HCT116 (cell line): ENCODE measurements at regions not wholly inside any gene's neighbourhood (a gene's known extent, or its start where the extent isn't known, plus 50 kb on each side); places are given as distances from the start of the nearest gene placed in this dataset.
A peak's percentile ranks its signal among the peaks of the same experiment; 100 is the strongest.

Experiments used
- ATAC-seq: fragments of 200-7000 bp; cut with Tn5 transposase; 2 replicates; pipeline ENCODE4 v1.9.1; 2020; ENCODE audit warnings: mild to moderate bottlenecking, moderate library complexity
- BruUV-seq: library from RNA; stranded (reverse); fragments of 400-500 nt; replicated peaks from 2 replicates; lab custom pipeline; 2021; lab: Mats Ljungman, UMichigan
- CTCF ChIA-PET: fragments of 300-600 bp; sonication (Branson Sonifier 250); formaldehyde crosslinking; loops from one replicate; lab custom pipeline; 2021; ENCODE audit warnings: antibody characterized with exemption; lab: Charles Lee
- POLR2A ChIA-PET: fragments of 300-600, 350-600 bp; sonication (Branson Sonifier 250); formaldehyde crosslinking; loops from one replicate; lab custom pipeline; 2021; ENCODE audit warnings: antibody characterized with exemption; lab: Charles Lee
- RAD21 ChIA-PET, 2 experiments: fragments of 300-600 bp; sonication (Branson Sonifier 250); formaldehyde crosslinking; loops; one replicate each; lab custom pipeline; 2023; ENCODE audit warnings: low total read pairs in 2 of 2; ENCODE audit not compliant: uncharacterized antibody in 2 of 2, unreplicated experiment in 2 of 2, low non-redundant PET in 1 of 2; lab: Charles Lee
- DNase-seq: peaks from one replicate; pipeline ENCODE4 v3.0.0-alpha.2; 2010; ENCODE audit warnings: low read depth, low spot score
- H2AFZ ChIP-seq: fragments of 200-600 bp; shearing (Covaris generic), sonication (generic); 2 replicates; pipeline ENCODE4 v1.6.1; 2017; ENCODE audit warnings: low read depth, mixed run types, mixed read lengths, antibody characterized with exemption, low read length; ENCODE audit not compliant: poor library complexity, severe bottlenecking
- H3K27ac ChIP-seq: 2 replicates; pipeline ENCODE4 v1.5.1; 2012; ENCODE audit warnings: low read depth, low read length
- H3K27me3 ChIP-seq: fragments of 200-600 bp; sonication (generic); 2 replicates; pipeline ENCODE4 v1.6.1; 2016; ENCODE audit warnings: mixed run types, low read length, mixed read lengths; ENCODE audit not compliant: insufficient read depth
- H3K36me3 ChIP-seq, 2 experiments: fragments of 200-500 bp in 1 of 2; fragments of 200-600 bp in 1 of 2; sonication (Bioruptor generic) in 1 of 2; sonication (generic) in 1 of 2; 2 replicates each; pipeline versions ENCODE4 v1.5.1 to v1.6.1; 2014 to 2016; ENCODE audit warnings: low read length in 2 of 2, inconsistent platforms in 1 of 2, mixed read lengths in 1 of 2, mixed run types in 1 of 2; ENCODE audit not compliant: insufficient read depth in 2 of 2, control insufficient read depth in 1 of 2
- H3K4me1 ChIP-seq, 2 experiments: fragments of 200-600 bp in 1 of 2; sonication (generic) in 1 of 2; 2 replicates each; pipeline versions ENCODE4 v1.5.1 to v1.6.1; 2012 to 2017; ENCODE audit warnings: low read length in 2 of 2, inconsistent platforms in 1 of 2, mild to moderate bottlenecking in 1 of 2, mixed read lengths in 1 of 2, mixed run types in 1 of 2, moderate library complexity in 1 of 2; ENCODE audit not compliant: insufficient read depth in 2 of 2, control insufficient read depth in 1 of 2
- H3K4me2 ChIP-seq: fragments of 200-600 bp; sonication (generic); 2 replicates; pipeline ENCODE4 v1.6.1; 2017; ENCODE audit warnings: mixed run types, low read length, mixed read lengths
- H3K4me3 ChIP-seq, 2 experiments: fragments of 200-600 bp in 1 of 2; sonication (generic) in 1 of 2; replicated peaks in 1 of 2; 2 replicates each; pipeline ENCODE4 v1.5.1; 2011 to 2016; ENCODE audit warnings: low read length in 2 of 2, control low read depth in 1 of 2, low read depth in 1 of 2, mild to moderate bottlenecking in 1 of 2, mixed read lengths in 1 of 2, mixed run types in 1 of 2
- H3K79me2 ChIP-seq: fragments of 200-600 bp; sonication (generic); 2 replicates; pipeline ENCODE4 v1.6.1; 2017; ENCODE audit warnings: mild to moderate bottlenecking, mixed run types, low read length, moderate library complexity, mixed read lengths; ENCODE audit not compliant: insufficient read depth
- H3K9ac ChIP-seq: fragments of 200-600 bp; sonication (generic); 2 replicates; pipeline ENCODE4 v1.6.1; 2016; ENCODE audit warnings: low read length, mixed read lengths
- H3K9me2 ChIP-seq: fragments of 200-600 bp; sonication (generic), shearing (Covaris generic); 2 replicates; pipeline ENCODE4 v1.6.1; 2017; ENCODE audit warnings: mixed run types, mild to moderate bottlenecking, moderate library complexity; ENCODE audit not compliant: insufficient read depth
- H3K9me3 ChIP-seq, 2 experiments: fragments of 200-500 bp in 1 of 2; fragments of 200-600 bp in 1 of 2; sonication (Bioruptor generic) in 1 of 2; sonication (generic) in 1 of 2; 2 replicates each; pipeline ENCODE4 v1.6.1; 2014 to 2017; ENCODE audit warnings: low read length in 2 of 2, mixed read lengths in 2 of 2, inconsistent platforms in 1 of 2, low read depth in 1 of 2, mild to moderate bottlenecking in 1 of 2, mixed run types in 1 of 2, moderate library complexity in 1 of 2; ENCODE audit not compliant: control insufficient read depth in 1 of 2, insufficient read depth in 1 of 2
- H4K20me1 ChIP-seq: fragments of 200-600 bp; sonication (generic), shearing (Covaris generic); 2 replicates; pipeline ENCODE4 v1.6.1; 2017; ENCODE audit warnings: mixed run types, mild to moderate bottlenecking, moderate library complexity; ENCODE audit not compliant: insufficient read depth
- CBX3 ChIP-seq: IDR thresholded peaks from 2 replicates; pipeline ENCODE4 v1.6.1; 2012; ENCODE audit warnings: low read depth
- POLR2AphosphoS5 ChIP-seq: IDR thresholded peaks from 2 replicates; pipeline ENCODE4 v1.6.1; 2011; ENCODE audit warnings: mild to moderate bottlenecking, low read depth, low read length, moderate library complexity
- SIN3A ChIP-seq: IDR thresholded peaks from 2 replicates; pipeline ENCODE4 v1.6.1; 2012; ENCODE audit warnings: low read depth
- TCF7L2 ChIP-seq: IDR thresholded peaks from 2 replicates; pipeline ENCODE4 v1.7.0; 2011; ENCODE audit warnings: borderline replicate concordance, inconsistent platforms; ENCODE audit not compliant: insufficient read depth, insufficient read length; ENCODE audit errors: extremely low read depth
- ZFX ChIP-seq: fragments of 450-650 bp; IDR thresholded peaks from 2 replicates; pipeline ENCODE4 v1.6.1; 2017
- intact Hi-C: fragments of 100-400 bp; cut with micrococcal nuclease; formaldehyde crosslinking; loops from 2 replicates; pipeline ENCODE4 v1.10.0; 2022
- TF ChIP-seq, protein P1 (sequence below): IDR thresholded peaks from 2 replicates; pipeline ENCODE4 v1.6.1; 2012; ENCODE audit warnings: low read depth

- Histone ChIP-seq H3K27ac (no peak overlapping the region), H3K4me3 (no peak overlapping the region)
- RAD21 ChIA-PET = no interaction called here
Observed at GRCh38 chr19:5235458-5236219, 105.0 kb downstream of the PTPRS start.

GRCh38 chr19:5234412-5234811 lies 106.2 kb downstream of the PTPRS start:
- no TSS peak for BruUV-seq
- Histone ChIP-seq H2AFZ (no peak overlapping the region), H3K9me2 (no peaks in the 10 kb centered on the region), H3K4me1 (peaks cover 0 to 7% of the 10 kb centered on the region in 2 experiments; a peak in 1 of 4 replicates), H3K79me2 (no peaks in the 10 kb centered on the region), H4K20me1 (no peaks in the 10 kb centered on the region), H3K27me3 (no peaks in the 10 kb centered on the region), H3K27ac (no peak overlapping the region), H3K4me3 (no peak overlapping the region), H3K4me2 (no peak overlapping the region), H3K36me3 (no peaks in the 10 kb centered on the region), H3K9ac (no peak overlapping the region), H3K9me3 (no peaks in the 10 kb centered on the region)
- ATAC-seq (no peak), DNase-seq (no peak)
- POLR2A ChIA-PET = no interaction called here
- no peak for TF ChIP-seq POLR2AphosphoS5
- TF ChIP-seq, protein P1, sequence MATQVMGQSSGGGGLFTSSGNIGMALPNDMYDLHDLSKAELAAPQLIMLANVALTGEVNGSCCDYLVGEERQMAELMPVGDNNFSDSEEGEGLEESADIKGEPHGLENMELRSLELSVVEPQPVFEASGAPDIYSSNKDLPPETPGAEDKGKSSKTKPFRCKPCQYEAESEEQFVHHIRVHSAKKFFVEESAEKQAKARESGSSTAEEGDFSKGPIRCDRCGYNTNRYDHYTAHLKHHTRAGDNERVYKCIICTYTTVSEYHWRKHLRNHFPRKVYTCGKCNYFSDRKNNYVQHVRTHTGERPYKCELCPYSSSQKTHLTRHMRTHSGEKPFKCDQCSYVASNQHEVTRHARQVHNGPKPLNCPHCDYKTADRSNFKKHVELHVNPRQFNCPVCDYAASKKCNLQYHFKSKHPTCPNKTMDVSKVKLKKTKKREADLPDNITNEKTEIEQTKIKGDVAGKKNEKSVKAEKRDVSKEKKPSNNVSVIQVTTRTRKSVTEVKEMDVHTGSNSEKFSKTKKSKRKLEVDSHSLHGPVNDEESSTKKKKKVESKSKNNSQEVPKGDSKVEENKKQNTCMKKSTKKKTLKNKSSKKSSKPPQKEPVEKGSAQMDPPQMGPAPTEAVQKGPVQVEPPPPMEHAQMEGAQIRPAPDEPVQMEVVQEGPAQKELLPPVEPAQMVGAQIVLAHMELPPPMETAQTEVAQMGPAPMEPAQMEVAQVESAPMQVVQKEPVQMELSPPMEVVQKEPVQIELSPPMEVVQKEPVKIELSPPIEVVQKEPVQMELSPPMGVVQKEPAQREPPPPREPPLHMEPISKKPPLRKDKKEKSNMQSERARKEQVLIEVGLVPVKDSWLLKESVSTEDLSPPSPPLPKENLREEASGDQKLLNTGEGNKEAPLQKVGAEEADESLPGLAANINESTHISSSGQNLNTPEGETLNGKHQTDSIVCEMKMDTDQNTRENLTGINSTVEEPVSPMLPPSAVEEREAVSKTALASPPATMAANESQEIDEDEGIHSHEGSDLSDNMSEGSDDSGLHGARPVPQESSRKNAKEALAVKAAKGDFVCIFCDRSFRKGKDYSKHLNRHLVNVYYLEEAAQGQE = no peak
- RAD21 ChIA-PET = no interaction called here
- CTCF ChIA-PET = no interaction called here
- intact Hi-C loops = no loop called here

More at GRCh38 chr19:5235458-5236219, 105.0 kb downstream of the PTPRS start:
- H3K36me3 ChIP-seq = no peaks in the 10 kb centered on the region
- intact Hi-C loops = no loop called here
- H3K9me3 ChIP-seq = no peaks in the 10 kb centered on the region
- DNase-seq = no peak
- H3K9ac ChIP-seq = no peak overlapping the region
- H3K79me2 ChIP-seq = no peaks in the 10 kb centered on the region
- H2AFZ ChIP-seq = no peak overlapping the region
- H3K4me1 ChIP-seq = no peaks in the 10 kb centered on the region
- ATAC-seq = no peak
- POLR2A ChIA-PET = interaction anchor here (0.5 kb wide), 1 partner anchor 83 kb away, joined by 3 read pairs; no protein-coding TSS in a partner anchor
- CTCF ChIA-PET = no interaction called here
- 0 out of 2 replicates have a peak, but pooled peaks have one; percentile 14 for TF ChIP-seq CBX3
- TF ChIP-seq ZFX = no peak
- TF ChIP-seq SIN3A = no peak
- TF ChIP-seq TCF7L2 = no peak
- no peaks in the 10 kb centered on the region for H4K20me1 ChIP-seq
- H3K4me2 ChIP-seq = no peak overlapping the region
- no peaks in the 10 kb centered on the region for H3K27me3 ChIP-seq
- no peaks in the 10 kb centered on the region for H3K9me2 ChIP-seq
- TSS peak; percentile 30 for BruUV-seq
